Endothelial cell of umbilical vein (primary cell): ENCODE measurements at regions not wholly inside any gene's neighbourhood (a gene's known extent, or its start where the extent isn't known, plus 50 kb on each side); places are given as distances from the start of the nearest gene placed in this dataset.

Experiments used
- EZH2 ChIP-seq: IDR thresholded peaks from 2 replicates; pipeline ENCODE4 v1.6.1; 2012; ENCODE audit warnings: borderline replicate concordance, low read depth, mild to moderate bottlenecking, moderate library complexity, low read length, inconsistent platforms; ENCODE audit not compliant: severe bottlenecking
- FOS ChIP-seq: IDR thresholded peaks from 2 replicates; pipeline ENCODE4 v1.6.1; 2011; ENCODE audit warnings: mild to moderate bottlenecking, low read length, moderate library complexity, borderline replicate concordance; ENCODE audit not compliant: insufficient read depth
- POLR2A ChIP-seq: IDR thresholded peaks from 2 replicates; pipeline ENCODE4 v1.6.1; 2012; ENCODE audit warnings: low read depth, mild to moderate bottlenecking, control low read depth, low read length
- POLR2AphosphoS5 ChIP-seq: IDR thresholded peaks from 2 replicates; pipeline ENCODE4 v1.6.1; 2012; ENCODE audit warnings: low read depth, mild to moderate bottlenecking, control low read depth, low read length, moderate library complexity; ENCODE audit not compliant: insufficient read depth
- TF ChIP-seq, protein P1 (sequence below): IDR thresholded peaks from 2 replicates; pipeline ENCODE4 v1.6.1; 2011; ENCODE audit not compliant: insufficient read depth, insufficient read length
- TF ChIP-seq, protein P2 (sequence below), 2 donors: IDR thresholded peaks; 1 replicate in 1 of 2; 2 replicates in 1 of 2; pipeline ENCODE4 v1.5.1; 2011; ENCODE audit warnings: low read length in 2 of 2, mild to moderate bottlenecking in 2 of 2, moderate library complexity in 2 of 2, control low read depth in 1 of 2, inconsistent platforms in 1 of 2, low read depth in 1 of 2; ENCODE audit not compliant: insufficient read depth in 1 of 2; ENCODE audit errors: extremely low read depth in 1 of 2

DNA sequence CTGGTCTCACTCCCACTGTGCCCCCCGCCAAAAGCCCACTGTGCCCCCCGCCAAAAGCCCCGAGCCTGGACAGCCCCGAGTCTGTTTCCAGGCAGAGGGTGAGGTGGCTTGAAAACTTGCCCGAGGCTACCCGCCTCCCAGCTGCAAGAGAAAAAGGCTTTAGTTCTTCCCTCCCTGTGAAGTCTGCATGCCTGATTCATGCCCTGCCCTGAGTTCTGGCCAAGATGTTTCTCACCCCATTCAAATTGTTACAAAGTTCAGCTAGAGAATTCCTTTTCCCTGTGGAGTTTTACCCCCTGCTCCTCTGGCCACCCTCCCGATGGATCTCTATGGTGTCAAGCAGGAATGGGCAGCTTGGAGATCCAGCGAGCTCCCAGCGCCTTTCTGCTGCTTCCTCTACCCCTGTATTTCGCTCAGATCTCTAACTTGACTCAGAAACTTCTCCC is 298.8 kb upstream of the MAP3K7 start:
- TF ChIP-seq EZH2 (no peak), POLR2A (no peak), FOS (no peak), POLR2AphosphoS5 (no peak)
- TF ChIP-seq, protein P1, sequence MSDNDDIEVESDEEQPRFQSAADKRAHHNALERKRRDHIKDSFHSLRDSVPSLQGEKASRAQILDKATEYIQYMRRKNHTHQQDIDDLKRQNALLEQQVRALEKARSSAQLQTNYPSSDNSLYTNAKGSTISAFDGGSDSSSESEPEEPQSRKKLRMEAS, result no peak
- TF ChIP-seq, protein P2, sequence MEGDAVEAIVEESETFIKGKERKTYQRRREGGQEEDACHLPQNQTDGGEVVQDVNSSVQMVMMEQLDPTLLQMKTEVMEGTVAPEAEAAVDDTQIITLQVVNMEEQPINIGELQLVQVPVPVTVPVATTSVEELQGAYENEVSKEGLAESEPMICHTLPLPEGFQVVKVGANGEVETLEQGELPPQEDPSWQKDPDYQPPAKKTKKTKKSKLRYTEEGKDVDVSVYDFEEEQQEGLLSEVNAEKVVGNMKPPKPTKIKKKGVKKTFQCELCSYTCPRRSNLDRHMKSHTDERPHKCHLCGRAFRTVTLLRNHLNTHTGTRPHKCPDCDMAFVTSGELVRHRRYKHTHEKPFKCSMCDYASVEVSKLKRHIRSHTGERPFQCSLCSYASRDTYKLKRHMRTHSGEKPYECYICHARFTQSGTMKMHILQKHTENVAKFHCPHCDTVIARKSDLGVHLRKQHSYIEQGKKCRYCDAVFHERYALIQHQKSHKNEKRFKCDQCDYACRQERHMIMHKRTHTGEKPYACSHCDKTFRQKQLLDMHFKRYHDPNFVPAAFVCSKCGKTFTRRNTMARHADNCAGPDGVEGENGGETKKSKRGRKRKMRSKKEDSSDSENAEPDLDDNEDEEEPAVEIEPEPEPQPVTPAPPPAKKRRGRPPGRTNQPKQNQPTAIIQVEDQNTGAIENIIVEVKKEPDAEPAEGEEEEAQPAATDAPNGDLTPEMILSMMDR (IDR thresholded peaks at IDR 0.05; ENCODE audit: extremely low read depth in 1 of 2, insufficient read depth in 1 of 2, low read depth in 1 of 2, low read length in 2 of 2), result no peak
